Endodermal cell (in vitro differentiated cells): ENCODE measurements at regions not wholly inside any gene's neighbourhood (a gene's known extent, or its start where the extent isn't known, plus 50 kb on each side); places are given as distances from the start of the nearest gene placed in this dataset.

Experiments used
- DNase-seq: peaks from one replicate; pipeline ENCODE4 v3.0.0-alpha.2; 2017
- H3K27ac ChIP-seq: 2 replicates; pipeline ENCODE4 v1.5.1; 2013; ENCODE audit warnings: mild to moderate bottlenecking, low read depth, low read length, moderate library complexity
- H3K27me3 ChIP-seq: 2 replicates; pipeline ENCODE4 v1.6.1; 2013; ENCODE audit warnings: mild to moderate bottlenecking, low read length, moderate library complexity; ENCODE audit not compliant: insufficient read depth, control insufficient read depth, poor library complexity, severe bottlenecking
- H3K36me3 ChIP-seq: 2 replicates; pipeline ENCODE4 v1.7.0; 2013; ENCODE audit warnings: mild to moderate bottlenecking, low read length, moderate library complexity; ENCODE audit not compliant: control insufficient read depth, insufficient read depth
- H3K4me1 ChIP-seq: one replicate; pipeline ENCODE4 v1.7.0; 2013; ENCODE audit warnings: low read length; ENCODE audit not compliant: control insufficient read depth, insufficient read depth
- H3K4me3 ChIP-seq: 2 replicates; pipeline ENCODE4 v1.5.1; 2013; ENCODE audit warnings: mild to moderate bottlenecking, low read length, moderate library complexity
- H3K9ac ChIP-seq: 2 replicates; pipeline ENCODE4 v1.6.1; 2013; ENCODE audit warnings: mild to moderate bottlenecking, low read length, moderate library complexity; ENCODE audit not compliant: poor library complexity, severe bottlenecking; ENCODE audit errors: extremely low read depth
- H3K9me3 ChIP-seq: 2 replicates; pipeline ENCODE4 v1.6.1; 2013; ENCODE audit warnings: mild to moderate bottlenecking, low read length, moderate library complexity; ENCODE audit not compliant: control insufficient read depth
- H3K27ac Mint-ChIP-seq: 2 replicates; pipeline ENCODE4 v1.8.0; 2020; ENCODE audit warnings: mixed read lengths
- H3K27me3 Mint-ChIP-seq: 2 replicates; pipeline ENCODE4 v1.8.0; 2021; ENCODE audit warnings: mild to moderate bottlenecking, mixed read lengths; ENCODE audit not compliant: insufficient read depth
- H3K36me3 Mint-ChIP-seq: 2 replicates; pipeline ENCODE4 v1.8.0; 2020; ENCODE audit warnings: low read depth, mixed read lengths
- H3K4me1 Mint-ChIP-seq: 2 replicates; pipeline ENCODE4 v1.8.0; 2020; ENCODE audit warnings: mixed read lengths
- H3K4me3 Mint-ChIP-seq: 2 replicates; pipeline ENCODE4 v1.8.0; 2020; ENCODE audit warnings: mild to moderate bottlenecking, moderate library complexity, mixed read lengths
- H3K9me3 Mint-ChIP-seq: 2 replicates; pipeline ENCODE4 v1.8.0; 2020; ENCODE audit warnings: mild to moderate bottlenecking, mixed read lengths
- CTCF ChIP-seq: fragments of 200-600 bp; sonication (generic); conservative IDR thresholded peaks from 2 replicates; pipeline ENCODE4 v1.5.0; 2021; ENCODE audit warnings: antibody characterized with exemption, mild to moderate bottlenecking
- WGBS, 2 experiments: methylation state at CpG; one replicate each; pipeline versions ENCODE4 v1.1.5 to v1.1.7; 2013; ENCODE audit warnings: missing lambda C conversion rate in 2 of 2, mixed read lengths in 1 of 2; ENCODE audit not compliant: insufficient coverage in 1 of 2, insufficient read length in 1 of 2; 5-methylcytosine and 5-hydroxymethylcytosine counted together

- H3K4me1 Mint-ChIP-seq: no peaks in the 10 kb centered on the region
- H3K36me3 ChIP-seq: no peaks in the 10 kb centered on the region
- H3K9ac ChIP-seq: no peak overlapping the region
- TF ChIP-seq CTCF: no peak
- no peaks in the 10 kb centered on the region for H3K36me3 Mint-ChIP-seq
- H3K4me3 Mint-ChIP-seq: no peak overlapping the region
- DNase-seq: no peak
- peaks cover 1% of the 10 kb centered on the region for H3K27me3 Mint-ChIP-seq
- no peak overlapping the region for H3K4me3 ChIP-seq
- H3K27ac Mint-ChIP-seq: no peak overlapping the region
- H3K9me3 Mint-ChIP-seq: no peaks in the 10 kb centered on the region
- H3K9me3 ChIP-seq: no peaks in the 10 kb centered on the region
- WGBS, 2 experiments: 76 to 81% methylated on average over 10 to 11 of the region's 11 CpGs
- H3K4me1 ChIP-seq: no peaks in the 10 kb centered on the region
- H3K27ac ChIP-seq: no peak overlapping the region
- no peaks in the 10 kb centered on the region for H3K27me3 ChIP-seq
Observed at GRCh38 chr2:238597638-238598528, 171.2 kb downstream of the ASB1 start.

- WGBS, 2 experiments: 75 to 82% methylated on average over 14 of the region's 14 CpGs
- peaks cover 5% of the 10 kb centered on the region for H3K9me3 Mint-ChIP-seq
- H3K4me3 Mint-ChIP-seq: no peak overlapping the region
- no peaks in the 10 kb centered on the region for H3K4me1 ChIP-seq
- H3K27ac Mint-ChIP-seq: no peak overlapping the region
- H3K9me3 ChIP-seq: no peaks in the 10 kb centered on the region
- no peaks in the 10 kb centered on the region for H3K36me3 ChIP-seq
- no peak for TF ChIP-seq CTCF
- H3K36me3 Mint-ChIP-seq: no peaks in the 10 kb centered on the region
- no peaks in the 10 kb centered on the region for H3K27me3 ChIP-seq
- no peak overlapping the region for H3K4me3 ChIP-seq
- H3K27ac ChIP-seq: no peak overlapping the region
- H3K27me3 Mint-ChIP-seq: peaks cover 1% of the 10 kb centered on the region
- DNase-seq: no peak
- H3K4me1 Mint-ChIP-seq: no peaks in the 10 kb centered on the region
- no peak overlapping the region for H3K9ac ChIP-seq
Observed at GRCh38 chr2:238598802-238599530, 172.2 kb downstream of the ASB1 start.

GRCh38 chr2:238599549-238600505 is 173.1 kb downstream of the ASB1 start:
- DNase-seq: no peak
- no peaks in the 10 kb centered on the region for H3K27me3 ChIP-seq
- peaks cover 8% of the 10 kb centered on the region for H3K9me3 Mint-ChIP-seq

More at GRCh38 chr2:238599549-238600505, 173.1 kb downstream of the ASB1 start:
- Mint-ChIP-seq H3K4me3 (no peak overlapping the region), H3K36me3 (no peaks in the 10 kb centered on the region), H3K4me1 (no peaks in the 10 kb centered on the region), H3K27me3 (peaks cover 1% of the 10 kb centered on the region), H3K27ac (no peak overlapping the region)
- no peak overlapping the region for H3K27ac ChIP-seq
- no peaks in the 10 kb centered on the region for H3K9me3 ChIP-seq
- H3K36me3 ChIP-seq: no peaks in the 10 kb centered on the region
- 90 to 94% methylated on average over 14 to 29 of the region's 29 CpGs for WGBS, 2 experiments
- H3K9ac ChIP-seq: no peak overlapping the region
- no peak overlapping the region for H3K4me3 ChIP-seq
- H3K4me1 ChIP-seq: no peaks in the 10 kb centered on the region
- no peak for TF ChIP-seq CTCF
